Myocyte (in vitro differentiated cells): ENCODE measurements at regions not wholly inside any gene's neighbourhood (a gene's known extent, or its start where the extent isn't known, plus 50 kb on each side); places are given as distances from the start of the nearest gene placed in this dataset.
A peak's percentile ranks its signal among the peaks of the same experiment; 100 is the strongest.

Experiments
- DNase-seq: peaks from one replicate; pipeline ENCODE4 v3.0.0-alpha.2; 2012; ENCODE audit warnings: low read depth

- no peak for DNase-seq
Measured at GRCh38 chr1:213371847-213372619, 321.0 kb downstream of the RPS6KC1 start.

- DNase-seq: peak; percentile 78
Measured at GRCh38 chr1:213374369-213374768, 323.3 kb downstream of the RPS6KC1 start.

- DNase-seq: no peak
Measured at GRCh38 chr1:213375002-213375401, 324.0 kb downstream of the RPS6KC1 start.

- DNase-seq: no peak
Measured at GRCh38 chr1:213376862-213377372, 325.9 kb downstream of the RPS6KC1 start.

GRCh38 chr1:213380865-213381264 is 329.8 kb downstream of the RPS6KC1 start:
- no peak for DNase-seq

GRCh38 chr1:213381572-213382084 is 330.6 kb downstream of the RPS6KC1 start:
- peak; percentile 61 for DNase-seq

- no peak for DNase-seq
Measured at GRCh38 chr1:213383465-213383864, 332.4 kb downstream of the RPS6KC1 start.

- no peak for DNase-seq
Measured at GRCh38 chr1:213385201-213385600, 334.2 kb downstream of the RPS6KC1 start.

- no peak for DNase-seq
Measured at GRCh38 chr1:213385806-213386324, 334.8 kb downstream of the RPS6KC1 start.

GRCh38 chr1:213387380-213388015 is 336.5 kb downstream of the RPS6KC1 start:
- no peak for DNase-seq

GRCh38 chr1:213388199-213388598 is 337.2 kb downstream of the RPS6KC1 start:
- DNase-seq: no peak

GRCh38 chr1:213389061-213389581 is 338.1 kb downstream of the RPS6KC1 start:
- DNase-seq: no peak

GRCh38 chr1:213391445-213391844 is 340.4 kb downstream of the RPS6KC1 start:
- no peak for DNase-seq

- DNase-seq: no peak
Measured at GRCh38 chr1:213393860-213394259, 342.8 kb downstream of the RPS6KC1 start.

- DNase-seq: no peak
Measured at GRCh38 chr1:213394837-213395236, 343.8 kb downstream of the RPS6KC1 start.

- no peak for DNase-seq
Measured at GRCh38 chr1:213397638-213398037, 346.6 kb downstream of the RPS6KC1 start.

- DNase-seq: peak; percentile 84
Measured at GRCh38 chr1:213399695-213400094, 348.7 kb downstream of the RPS6KC1 start.

GRCh38 chr1:213409208-213409631 is 358.2 kb downstream of the RPS6KC1 start:
- DNase-seq: no peak

- no peak for DNase-seq
Measured at GRCh38 chr1:213409971-213410370, 358.9 kb downstream of the RPS6KC1 start.

GRCh38 chr1:213414346-213414745 is 363.3 kb downstream of the RPS6KC1 start:
- DNase-seq: no peak

- DNase-seq: no peak
Measured at GRCh38 chr1:213414911-213415310, 363.9 kb downstream of the RPS6KC1 start.
